Skeletal muscle tissue (tissue), 3 donors: ENCODE measurements at regions not wholly inside any gene's neighbourhood (a gene's known extent, or its start where the extent isn't known, plus 50 kb on each side); places are given as distances from the start of the nearest gene placed in this dataset.

Experiments
- H3K27ac ChIP-seq: one replicate; pipeline ENCODE4 v1.7.0; 2013; ENCODE audit warnings: mild to moderate bottlenecking, low read depth, low read length, inconsistent platforms
- H3K27me3 ChIP-seq, 3 donors: one replicate each; pipeline ENCODE4 v1.7.0; 2013; ENCODE audit warnings: low read length in 3 of 3; ENCODE audit not compliant: control insufficient read depth in 3 of 3, insufficient read depth in 3 of 3
- H3K36me3 ChIP-seq, 3 donors: one replicate each; pipeline ENCODE4 v1.7.0; 2013; ENCODE audit warnings: low read length in 3 of 3; ENCODE audit not compliant: control insufficient read depth in 3 of 3, insufficient read depth in 3 of 3
- H3K4me1 ChIP-seq, 3 donors: one replicate each; pipeline ENCODE4 v1.7.0; 2013; ENCODE audit warnings: low read length in 3 of 3, mild to moderate bottlenecking in 3 of 3; ENCODE audit not compliant: control insufficient read depth in 3 of 3, insufficient read depth in 3 of 3
- H3K4me3 ChIP-seq, 3 donors: one replicate each; pipeline ENCODE4 v1.7.0; 2013; ENCODE audit warnings: low read length in 3 of 3
- H3K9ac ChIP-seq, 3 donors: one replicate each; pipeline ENCODE4 v1.7.0; 2013; ENCODE audit warnings: low read length in 3 of 3, mild to moderate bottlenecking in 3 of 3, moderate library complexity in 2 of 3, low read depth in 1 of 3
- H3K9me3 ChIP-seq, 3 donors: one replicate each; pipeline ENCODE4 v1.7.0; 2013; ENCODE audit warnings: low read length in 3 of 3; ENCODE audit not compliant: control insufficient read depth in 3 of 3
- donor health status: Osteomylitis.

- no peak overlapping the region for H3K9ac ChIP-seq
- H3K27ac ChIP-seq = no peak overlapping the region
- no peaks in the 10 kb centered on the region for H3K36me3 ChIP-seq
- H3K27me3 ChIP-seq = peaks cover 0 to 3% (median 0%) of the 10 kb centered on the region in 3 donors
- H3K4me3 ChIP-seq = no peak overlapping the region
- no peaks in the 10 kb centered on the region for H3K9me3 ChIP-seq
- H3K4me1 ChIP-seq = no peaks in the 10 kb centered on the region
These were observed 174.5 kb downstream of the MYCN start for GRCh38 chr2:16114836-16115235.

GRCh38 chr2:16114070-16114469 is 173.7 kb downstream of the MYCN start:
- Histone ChIP-seq H3K4me3 (no peak overlapping the region), H3K4me1 (no peaks in the 10 kb centered on the region), H3K9ac (no peak overlapping the region), H3K27ac (no peak overlapping the region), H3K36me3 (no peaks in the 10 kb centered on the region), H3K27me3 (peaks cover 0 to 3% (median 0%) of the 10 kb centered on the region in 3 donors), H3K9me3 (no peaks in the 10 kb centered on the region)

- Histone ChIP-seq H3K27ac (no peak overlapping the region), H3K9ac (no peak overlapping the region), H3K36me3 (no peaks in the 10 kb centered on the region), H3K9me3 (no peaks in the 10 kb centered on the region), H3K4me3 (no peak overlapping the region), H3K4me1 (no peaks in the 10 kb centered on the region), H3K27me3 (peaks cover 0 to 3% (median 0%) of the 10 kb centered on the region in 3 donors)
These were observed 173.2 kb downstream of the MYCN start for GRCh38 chr2:16113568-16113967.

- H3K27me3 ChIP-seq = peaks cover 0 to 3% (median 0%) of the 10 kb centered on the region in 3 donors
- H3K36me3 ChIP-seq = no peaks in the 10 kb centered on the region
- no peaks in the 10 kb centered on the region for H3K4me1 ChIP-seq
- H3K9me3 ChIP-seq = no peaks in the 10 kb centered on the region
- no peak overlapping the region for H3K27ac ChIP-seq
- no peak overlapping the region for H3K4me3 ChIP-seq
- no peak overlapping the region for H3K9ac ChIP-seq
These were observed 172.7 kb downstream of the MYCN start for GRCh38 chr2:16112972-16113560.

GRCh38 chr2:16112251-16112971 is 172.1 kb downstream of the MYCN start:
- no peaks in the 10 kb centered on the region for H3K4me1 ChIP-seq
- H3K36me3 ChIP-seq = no peaks in the 10 kb centered on the region
- no peak overlapping the region for H3K4me3 ChIP-seq
- H3K27me3 ChIP-seq = peaks cover 0 to 3% (median 0%) of the 10 kb centered on the region in 3 donors
- H3K27ac ChIP-seq = no peak overlapping the region
- no peak overlapping the region for H3K9ac ChIP-seq
- H3K9me3 ChIP-seq = no peaks in the 10 kb centered on the region

GRCh38 chr2:16111838-16112210 is 171.5 kb downstream of the MYCN start:
- H3K27me3 ChIP-seq = peaks cover 0 to 3% (median 0%) of the 10 kb centered on the region in 3 donors
- no peak overlapping the region for H3K27ac ChIP-seq
- no peak overlapping the region for H3K9ac ChIP-seq
- H3K4me1 ChIP-seq = no peaks in the 10 kb centered on the region
- no peaks in the 10 kb centered on the region for H3K9me3 ChIP-seq
- H3K36me3 ChIP-seq = no peaks in the 10 kb centered on the region
- no peak overlapping the region for H3K4me3 ChIP-seq

- Histone ChIP-seq H3K36me3 (no peaks in the 10 kb centered on the region), H3K9me3 (no peaks in the 10 kb centered on the region), H3K27me3 (peaks cover 4 to 7% (median 6%) of the 10 kb centered on the region in 3 donors), H3K27ac (no peak overlapping the region), H3K4me3 (no peak overlapping the region), H3K4me1 (no peaks in the 10 kb centered on the region), H3K9ac (no peak overlapping the region)
These were observed 169.5 kb downstream of the MYCN start for GRCh38 chr2:16109821-16110310.

- Histone ChIP-seq H3K9ac (no peak overlapping the region), H3K4me1 (no peaks in the 10 kb centered on the region), H3K27ac (no peak overlapping the region), H3K36me3 (no peaks in the 10 kb centered on the region), H3K4me3 (no peak overlapping the region), H3K9me3 (no peaks in the 10 kb centered on the region), H3K27me3 (peaks cover 4 to 7% (median 7%) of the 10 kb centered on the region in 3 donors)
These were observed 169.0 kb downstream of the MYCN start for GRCh38 chr2:16109368-16109820.

GRCh38 chr2:16107246-16107645 is 166.9 kb downstream of the MYCN start:
- Histone ChIP-seq H3K27me3 (peaks cover 7 to 10% (median 9%) of the 10 kb centered on the region in 3 donors), H3K36me3 (no peaks in the 10 kb centered on the region), H3K9me3 (no peaks in the 10 kb centered on the region), H3K9ac (no peak overlapping the region), H3K4me3 (no peak overlapping the region), H3K27ac (no peak overlapping the region), H3K4me1 (no peaks in the 10 kb centered on the region)

- H3K9ac ChIP-seq = no peak overlapping the region
- peaks cover 0 to under 1% (median 0%) of the 10 kb centered on the region in 3 donors for H3K4me1 ChIP-seq
- no peaks in the 10 kb centered on the region for H3K36me3 ChIP-seq
- H3K27me3 ChIP-seq = peaks cover 7 to 9% (median 9%) of the 10 kb centered on the region in 3 donors
- no peak overlapping the region for H3K4me3 ChIP-seq
- H3K9me3 ChIP-seq = no peaks in the 10 kb centered on the region
- no peak overlapping the region for H3K27ac ChIP-seq
These were observed 166.3 kb downstream of the MYCN start for GRCh38 chr2:16106619-16107018.
